ENCODE measurements at regions not wholly inside any gene's neighbourhood (a gene's known extent, or its start where the extent isn't known, plus 50 kb on each side); places are given as distances from the start of the nearest gene placed in this dataset.

- CTCF ChIA-PET (ENCODE audit: partially characterized antibody) = interaction anchor here (0.9 to 4.7 kb wide), 7 partner anchors 10 to 564 kb away, joined by 3 to 25 read pairs (median 6); no protein-coding TSS in a partner anchor
- peaks cover 0 to 6% of the 10 kb centered on the region in 2 experiments; a peak in 1 of 4 replicates for H3K9me3 ChIP-seq (ENCODE audit: insufficient read depth in 2 of 2, low read depth in 1 of 2, low read length in 1 of 2)
- H2BK15ac ChIP-seq (ENCODE audit: low read length) = no peak overlapping the region
- no peaks in the 10 kb centered on the region for H3K4me1 ChIP-seq (replicated peaks in 1 of 4; ENCODE audit: control insufficient read depth in 3 of 4, insufficient read depth in 4 of 4, low read length in 3 of 4)
- H3K56ac ChIP-seq (replicated peaks; ENCODE audit: insufficient read length, low read depth, low read length) = no peak overlapping the region
- peaks cover 0 to 2% of the 10 kb centered on the region in 2 experiments for H4K20me1 ChIP-seq (replicated peaks in 1 of 2; ENCODE audit: control insufficient read depth in 1 of 2, insufficient read depth in 2 of 2, low read length in 2 of 2)
- no peak overlapping the region for H4K8ac ChIP-seq (ENCODE audit: extremely low read depth, insufficient read depth, low read length)
- H3K4ac ChIP-seq (replicated peaks; ENCODE audit: insufficient read length, low read depth, low read length) = no peak overlapping the region
- TF ChIP-seq EGR1 (IDR thresholded peaks at IDR 0.05; ENCODE audit: borderline replicate concordance, low read depth, low read length) = no peak
- no peak for TF ChIP-seq ATF2 (IDR thresholded peaks at IDR 0.05; ENCODE audit: low read length)
- no peak for TF ChIP-seq SP1 (IDR thresholded peaks at IDR 0.05; ENCODE audit: low read depth, low read length)
- TF ChIP-seq TEAD4 (IDR thresholded peaks at IDR 0.05; ENCODE audit: low read depth, low read length) = no peak
- TF ChIP-seq EP300 (IDR thresholded peaks at IDR 0.05; ENCODE audit: borderline replicate concordance in 1 of 2, low read depth in 2 of 2, low read length in 2 of 2) = no peak
- TF ChIP-seq GABPA (IDR thresholded peaks at IDR 0.05; ENCODE audit: borderline replicate concordance, insufficient read depth, low read length) = no peak
- TF ChIP-seq POLR2A (IDR thresholded peaks at IDR 0.05; ENCODE audit: control extremely low read depth in 1 of 2, low read depth in 2 of 2, low read length in 2 of 2) = no peak
- TF ChIP-seq SRF (IDR thresholded peaks at IDR 0.05; ENCODE audit: low read depth, low read length) = no peak
- TF ChIP-seq FOSL1 (IDR thresholded peaks at IDR 0.05; ENCODE audit: insufficient read depth, low read depth, low read length) = no peak
- no peak for TF ChIP-seq RNF2 (IDR thresholded peaks at IDR 0.05; ENCODE audit: borderline replicate concordance, low read depth, low read length, missing control alignments, poor library complexity, severe bottlenecking)
- TF ChIP-seq HDAC2 (IDR thresholded peaks at IDR 0.05; ENCODE audit: borderline replicate concordance in 1 of 2, low read depth in 2 of 2, low read length in 2 of 2) = no peak
- TF ChIP-seq CHD2 (IDR thresholded peaks at IDR 0.05; ENCODE audit: low read length) = no peak
- H3K27me3 ChIP-seq (replicated peaks in 1 of 4; ENCODE audit: control insufficient read depth in 3 of 4, extremely low read depth in 1 of 4, insufficient read depth in 3 of 4, low read length in 3 of 4) = peaks cover 76 to 100% (median 97%) of the 10 kb centered on the region in 4 experiments
- H3K18ac ChIP-seq (ENCODE audit: extremely low read depth, low read length) = no peak overlapping the region
- H2BK5ac ChIP-seq (ENCODE audit: low read depth, low read length) = no peak overlapping the region
- H3K4me2 ChIP-seq (ENCODE audit: insufficient read depth in 1 of 2, low read depth in 2 of 2, low read length in 2 of 2) = no peak overlapping the region
- H2BK20ac ChIP-seq (ENCODE audit: low read length) = no peak overlapping the region
- H2AFZ ChIP-seq (ENCODE audit: low read length) = no peak overlapping the region
- WGBS, 2 experiments (ENCODE audit: extremely low coverage in 1 of 2, insufficient coverage in 1 of 2, insufficient read length in 1 of 2, insufficient replicate concordance in 2 of 2, low coverage in 1 of 2, low lambda C conversion rate in 2 of 2, missing lambda C conversion rate in 1 of 2) = 75% methylated on average over 4 of the region's 4 CpGs; no CpG with 5 or more reads in 1 of the 2 experiments
- H3K27ac ChIP-seq (ENCODE audit: low read depth, low read length) = no peak overlapping the region
- no peak overlapping the region for H2BK12ac ChIP-seq (ENCODE audit: low read depth, low read length)
- H3K23me2 ChIP-seq (ENCODE audit: low read depth, low read length) = no peaks in the 10 kb centered on the region
- POLR2A ChIA-PET (ENCODE audit: partially characterized antibody) = no interaction called here
- H3K79me1 ChIP-seq (ENCODE audit: low read depth, low read length) = no peaks in the 10 kb centered on the region
- no peak overlapping the region for H3K23ac ChIP-seq (ENCODE audit: insufficient read length)
- H3K79me2 ChIP-seq (ENCODE audit: control insufficient read depth in 1 of 2, insufficient read depth in 2 of 2, low read length in 2 of 2) = no peaks in the 10 kb centered on the region
- no peak overlapping the region for H2AK5ac ChIP-seq (ENCODE audit: low read depth, low read length)
- no peak overlapping the region for H3K14ac ChIP-seq (ENCODE audit: insufficient read length)
- H3K9ac ChIP-seq (replicated peaks in 1 of 4; ENCODE audit: extremely low read depth in 1 of 4, low read depth in 3 of 4, low read length in 3 of 4) = no peak overlapping the region
- DNase-seq (ENCODE audit: low read depth in 1 of 2, low spot score in 2 of 2) (no peak), FAIRE-seq (no peak)
- H2BK120ac ChIP-seq (replicated peaks; ENCODE audit: low read depth, low read length) = no peak overlapping the region
- H4K5ac ChIP-seq (ENCODE audit: insufficient read length, low read depth, low read length) = no peak overlapping the region
- no peak overlapping the region for H3K4me3 ChIP-seq (ENCODE audit: extremely low read depth in 1 of 4, insufficient read depth in 2 of 4, low read depth in 3 of 4, low read length in 4 of 4)
- H4K91ac ChIP-seq (replicated peaks; ENCODE audit: insufficient read length, low read length) = no peak overlapping the region
- no peaks in the 10 kb centered on the region for H3K36me3 ChIP-seq (ENCODE audit: control insufficient read depth in 2 of 4, insufficient read depth in 4 of 4, low read length in 3 of 4)
These were observed 117.6 kb downstream of the ZNF280B start for GRCh38 chr22:22390989-22391388.

Data from H1 (cell line).